ENCODE measurements at regions not wholly inside any gene's neighbourhood (a gene's known extent, or its start where the extent isn't known, plus 50 kb on each side); places are given as distances from the start of the nearest gene placed in this dataset.
"Not testable (repeated sequence)": the region's sequence is repeated elsewhere in the genome, so short reads cannot be mapped to it uniquely, and the experiment has no call there.

GRCh38 chr16:10275214-10275996, 93.2 kb upstream of the GRIN2A start:
- not testable (repeated sequence) for DNase-seq

GRCh38 chr16:10277597-10277996, 95.4 kb upstream of the GRIN2A start:
- no peak for DNase-seq

- DNase-seq = no peak
These were observed 98.3 kb upstream of the GRIN2A start for GRCh38 chr16:10280262-10281170.

GRCh38 chr16:10282367-10282766, 100.1 kb upstream of the GRIN2A start:
- DNase-seq = no peak

GRCh38 chr16:10283246-10283645, 101.0 kb upstream of the GRIN2A start:
- DNase-seq = not testable (repeated sequence)

GRCh38 chr16:10290467-10291105, 95.3 kb upstream of the ATF7IP2 start:
- DNase-seq = not testable (repeated sequence)

GRCh38 chr16:10292197-10292596, 93.7 kb upstream of the ATF7IP2 start:
- DNase-seq = not testable (repeated sequence)

GRCh38 chr16:10292976-10293375, 92.9 kb upstream of the ATF7IP2 start:
- not testable (repeated sequence) for DNase-seq

GRCh38 chr16:10294153-10294552, 91.7 kb upstream of the ATF7IP2 start:
- DNase-seq = not testable (repeated sequence)

GRCh38 chr16:10296956-10297340, 88.9 kb upstream of the ATF7IP2 start:
- DNase-seq = no peak

- DNase-seq = no peak
These were observed 88.4 kb upstream of the ATF7IP2 start for GRCh38 chr16:10297341-10298006.

- no peak for DNase-seq
These were observed 85.0 kb upstream of the ATF7IP2 start for GRCh38 chr16:10300905-10301304.

- DNase-seq = not testable (repeated sequence)
These were observed 84.3 kb upstream of the ATF7IP2 start for GRCh38 chr16:10301547-10301946.

GRCh38 chr16:10305912-10306311, 79.9 kb upstream of the ATF7IP2 start:
- DNase-seq = no peak

GRCh38 chr16:10308305-10309193, 77.3 kb upstream of the ATF7IP2 start:
- DNase-seq = no peak

- no peak for DNase-seq
These were observed 76.5 kb upstream of the ATF7IP2 start for GRCh38 chr16:10309271-10309932.

GRCh38 chr16:10312008-10312407, 73.9 kb upstream of the ATF7IP2 start:
- no peak for DNase-seq

GRCh38 chr16:10312784-10313724, 72.8 kb upstream of the ATF7IP2 start:
- no peak for DNase-seq

- no peak for DNase-seq
These were observed 71.5 kb upstream of the ATF7IP2 start for GRCh38 chr16:10314317-10314716.

GRCh38 chr16:10314811-10315210, 71.0 kb upstream of the ATF7IP2 start:
- DNase-seq = no peak
